Neural progenitor cell (in vitro differentiated cells): ENCODE measurements at regions not wholly inside any gene's neighbourhood (a gene's known extent, or its start where the extent isn't known, plus 50 kb on each side); places are given as distances from the start of the nearest gene placed in this dataset.

Source experiments
- DNase-seq: peaks from one replicate; pipeline ENCODE4 v3.0.0-alpha.2; 2016; ENCODE audit warnings: low spot score
- H2AFZ ChIP-seq: fragments of 200-600 bp; sonication (generic); replicated peaks from 2 replicates; pipeline ENCODE4 v1.6.1; 2016; ENCODE audit warnings: antibody characterized with exemption
- H3F3A ChIP-seq: fragments of 200-600 bp; sonication (generic); 2 replicates; pipeline ENCODE4 v1.6.1; 2016; ENCODE audit warnings: antibody characterized with exemption, low read depth
- H3K27ac ChIP-seq: fragments of 200-600 bp; sonication (generic); 2 replicates; pipeline ENCODE4 v1.5.1; 2016; ENCODE audit warnings: mild to moderate bottlenecking
- H3K27me3 ChIP-seq: fragments of 200-600 bp; sonication (generic); 2 replicates; pipeline ENCODE4 v1.6.1; 2016; ENCODE audit warnings: mild to moderate bottlenecking, moderate library complexity
- H3K36me3 ChIP-seq: fragments of 200-600 bp; sonication (generic); 2 replicates; pipeline ENCODE4 v1.5.1; 2016
- H3K4me1 ChIP-seq: fragments of 200-600 bp; sonication (generic); 2 replicates; pipeline ENCODE4 v1.6.1; 2016; ENCODE audit warnings: mixed run types
- H3K4me2 ChIP-seq: fragments of 200-600 bp; sonication (generic); 2 replicates; pipeline ENCODE4 v1.6.1; 2016
- H3K4me3 ChIP-seq: fragments of 200-600 bp; sonication (generic); 2 replicates; pipeline ENCODE4 v1.5.1; 2016
- H3K79me2 ChIP-seq: fragments of 200-600 bp; sonication (generic); 2 replicates; pipeline ENCODE4 v1.6.1; 2016; ENCODE audit warnings: low read depth
- H3K9ac ChIP-seq: fragments of 200-600 bp; sonication (generic); 2 replicates; pipeline ENCODE4 v1.6.1; 2016
- H3K9me3 ChIP-seq: fragments of 200-600 bp; sonication (generic); 2 replicates; pipeline ENCODE4 v1.5.1; 2016; ENCODE audit warnings: low read depth
- H4K20me1 ChIP-seq: fragments of 200-600 bp; sonication (generic); 2 replicates; pipeline ENCODE4 v1.6.1; 2016; ENCODE audit warnings: low read depth
- H3K27ac Mint-ChIP-seq: 3 replicates; pipeline ENCODE4 v1.8.0; 2021; ENCODE audit warnings: mixed read lengths
- H3K27me3 Mint-ChIP-seq: 2 replicates; pipeline ENCODE4 v1.8.0; 2022; ENCODE audit warnings: low read depth, mild to moderate bottlenecking, inconsistent platforms, moderate library complexity, mixed read lengths; ENCODE audit not compliant: insufficient read depth
- H3K36me3 Mint-ChIP-seq: 3 replicates; pipeline ENCODE4 v1.8.0; 2021; ENCODE audit warnings: mixed read lengths
- H3K4me1 Mint-ChIP-seq: 3 replicates; pipeline ENCODE4 v1.8.0; 2021; ENCODE audit warnings: mixed read lengths
- H3K4me3 Mint-ChIP-seq: 3 replicates; pipeline ENCODE4 v1.8.0; 2021; ENCODE audit warnings: mild to moderate bottlenecking, moderate library complexity, mixed read lengths
- H3K9me3 Mint-ChIP-seq: 3 replicates; pipeline ENCODE4 v1.8.0; 2020; ENCODE audit warnings: mixed read lengths
- EZH2 ChIP-seq: fragments of 200-600 bp; sonication (generic); IDR thresholded peaks from 2 replicates; pipeline ENCODE4 v1.6.1; 2017; ENCODE audit warnings: antibody characterized with exemption, mild to moderate bottlenecking, moderate library complexity
- EZH2phosphoT487 ChIP-seq: fragments of 200-600 bp; sonication (generic); IDR thresholded peaks from 2 replicates; pipeline ENCODE4 v1.6.1; 2017; ENCODE audit warnings: antibody characterized with exemption
- TF ChIP-seq, protein P1 (sequence below): fragments of 200-600 bp; sonication (generic); IDR thresholded peaks from 2 replicates; pipeline ENCODE4 v1.5.1; 2017; ENCODE audit warnings: antibody characterized with exemption, mild to moderate bottlenecking

DNA sequence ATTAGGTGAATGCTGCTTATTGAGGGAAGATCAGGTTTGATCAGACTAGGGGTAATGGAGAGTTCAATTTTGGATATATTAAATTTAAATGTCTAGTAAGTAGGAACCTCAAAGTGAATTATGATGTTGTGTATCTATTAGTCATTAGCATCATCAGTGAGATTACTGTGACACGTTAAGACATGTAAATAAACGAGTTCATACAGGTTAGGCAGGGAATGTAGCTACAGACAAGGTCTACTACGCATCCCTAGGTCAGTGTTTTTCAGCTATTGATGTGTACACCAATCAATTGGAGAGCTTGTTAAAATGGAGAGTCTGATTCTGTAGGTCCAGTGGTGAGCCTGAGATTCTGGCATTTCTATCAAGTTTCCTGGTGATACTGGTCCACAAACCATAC, 120.1 kb upstream of the LRRC4C start:
- Mint-ChIP-seq H3K27me3 (no peaks in the 10 kb centered on the region), H3K27ac (no peak overlapping the region), H3K9me3 (no peaks in the 10 kb centered on the region), H3K4me1 (peaks cover 9% of the 10 kb centered on the region), H3K4me3 (no peak overlapping the region), H3K36me3 (no peaks in the 10 kb centered on the region)
- Histone ChIP-seq H2AFZ (no peak overlapping the region), H3K27ac (no peak overlapping the region), H3K9me3 (no peaks in the 10 kb centered on the region), H3K4me2 (no peak overlapping the region), H3K79me2 (no peaks in the 10 kb centered on the region), H3K36me3 (no peaks in the 10 kb centered on the region), H3K4me1 (no peaks in the 10 kb centered on the region), H4K20me1 (no peaks in the 10 kb centered on the region), H3K27me3 (no peaks in the 10 kb centered on the region), H3K4me3 (no peak overlapping the region), H3F3A (no peaks in the 10 kb centered on the region), H3K9ac (no peak overlapping the region)
- TF ChIP-seq, protein P1, sequence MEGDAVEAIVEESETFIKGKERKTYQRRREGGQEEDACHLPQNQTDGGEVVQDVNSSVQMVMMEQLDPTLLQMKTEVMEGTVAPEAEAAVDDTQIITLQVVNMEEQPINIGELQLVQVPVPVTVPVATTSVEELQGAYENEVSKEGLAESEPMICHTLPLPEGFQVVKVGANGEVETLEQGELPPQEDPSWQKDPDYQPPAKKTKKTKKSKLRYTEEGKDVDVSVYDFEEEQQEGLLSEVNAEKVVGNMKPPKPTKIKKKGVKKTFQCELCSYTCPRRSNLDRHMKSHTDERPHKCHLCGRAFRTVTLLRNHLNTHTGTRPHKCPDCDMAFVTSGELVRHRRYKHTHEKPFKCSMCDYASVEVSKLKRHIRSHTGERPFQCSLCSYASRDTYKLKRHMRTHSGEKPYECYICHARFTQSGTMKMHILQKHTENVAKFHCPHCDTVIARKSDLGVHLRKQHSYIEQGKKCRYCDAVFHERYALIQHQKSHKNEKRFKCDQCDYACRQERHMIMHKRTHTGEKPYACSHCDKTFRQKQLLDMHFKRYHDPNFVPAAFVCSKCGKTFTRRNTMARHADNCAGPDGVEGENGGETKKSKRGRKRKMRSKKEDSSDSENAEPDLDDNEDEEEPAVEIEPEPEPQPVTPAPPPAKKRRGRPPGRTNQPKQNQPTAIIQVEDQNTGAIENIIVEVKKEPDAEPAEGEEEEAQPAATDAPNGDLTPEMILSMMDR, result no peak
- TF ChIP-seq EZH2phosphoT487 (no peak), EZH2 (no peak)
- no peak for DNase-seq

DNA sequence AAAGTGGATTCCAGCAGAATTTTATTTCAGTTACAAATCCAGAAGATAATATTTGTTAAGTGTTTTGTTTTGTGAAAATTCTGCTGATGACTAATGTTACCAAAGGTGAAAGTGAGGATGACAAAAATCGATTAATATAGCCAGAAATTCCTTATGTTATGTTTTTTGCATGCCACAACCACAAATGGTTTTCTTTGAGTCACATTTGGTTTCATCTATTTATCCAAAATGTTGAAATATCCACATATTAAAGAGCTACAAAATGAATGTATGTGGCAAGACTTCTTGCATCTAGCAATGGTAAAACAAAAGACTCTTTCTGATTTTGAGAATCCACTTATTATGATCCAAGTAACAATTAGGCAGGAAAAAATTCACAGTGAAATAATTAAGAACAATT, 150.1 kb upstream of the LRRC4C start:
- Histone ChIP-seq H3F3A (no peaks in the 10 kb centered on the region), H3K4me1 (no peaks in the 10 kb centered on the region), H3K4me2 (no peak overlapping the region), H3K36me3 (no peaks in the 10 kb centered on the region), H3K27ac (no peak overlapping the region), H2AFZ (no peak overlapping the region), H4K20me1 (no peaks in the 10 kb centered on the region), H3K4me3 (no peak overlapping the region), H3K27me3 (no peaks in the 10 kb centered on the region), H3K9me3 (no peaks in the 10 kb centered on the region), H3K79me2 (no peaks in the 10 kb centered on the region), H3K9ac (no peak overlapping the region)
- Mint-ChIP-seq H3K27me3 (no peaks in the 10 kb centered on the region), H3K36me3 (no peaks in the 10 kb centered on the region), H3K4me1 (no peaks in the 10 kb centered on the region), H3K4me3 (no peak overlapping the region), H3K9me3 (peaks cover 9% of the 10 kb centered on the region), H3K27ac (no peak overlapping the region)
- TF ChIP-seq, protein P1, result no peak
- TF ChIP-seq EZH2, result no peak
- no peak for TF ChIP-seq EZH2phosphoT487
- DNase-seq, result no peak

DNA sequence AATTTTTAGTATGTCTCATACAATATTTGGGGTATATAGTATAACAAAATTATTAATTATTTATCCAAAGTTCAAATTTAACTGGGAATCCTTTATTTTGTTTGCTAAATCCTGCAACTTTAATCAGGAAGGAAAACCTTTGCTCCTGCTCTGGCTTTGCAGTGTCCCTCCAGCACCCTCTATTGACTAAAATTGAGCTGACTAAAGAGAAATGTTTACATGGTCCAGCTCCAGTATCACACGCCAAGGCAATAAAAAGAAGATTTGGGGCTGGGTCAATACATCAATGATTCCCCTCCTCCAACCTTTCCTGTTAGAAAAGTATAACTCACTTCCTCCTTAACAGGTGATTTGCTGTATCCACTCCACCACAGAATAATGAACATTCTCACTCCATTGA, 153.0 kb upstream of the LRRC4C start:
- no peaks in the 10 kb centered on the region for H3K9me3 ChIP-seq
- no peaks in the 10 kb centered on the region for H4K20me1 ChIP-seq
- H3F3A ChIP-seq, result no peaks in the 10 kb centered on the region
- no peak overlapping the region for H3K9ac ChIP-seq
- no peaks in the 10 kb centered on the region for H3K79me2 ChIP-seq
- H3K4me1 ChIP-seq, result no peaks in the 10 kb centered on the region
- Mint-ChIP-seq H3K36me3 (no peaks in the 10 kb centered on the region), H3K9me3 (peaks cover 16% of the 10 kb centered on the region), H3K27ac (no peak overlapping the region), H3K4me3 (no peak overlapping the region), H3K4me1 (no peaks in the 10 kb centered on the region), H3K27me3 (no peaks in the 10 kb centered on the region)
- peak; percentile 3 for DNase-seq
- H3K27me3 ChIP-seq, result no peaks in the 10 kb centered on the region
- H3K4me3 ChIP-seq, result no peak overlapping the region
- TF ChIP-seq EZH2, result no peak
- TF ChIP-seq, protein P1, result peak; percentile 44
- H2AFZ ChIP-seq, result no peak overlapping the region
- no peak overlapping the region for H3K4me2 ChIP-seq
- no peaks in the 10 kb centered on the region for H3K36me3 ChIP-seq
- no peak overlapping the region for H3K27ac ChIP-seq

DNA sequence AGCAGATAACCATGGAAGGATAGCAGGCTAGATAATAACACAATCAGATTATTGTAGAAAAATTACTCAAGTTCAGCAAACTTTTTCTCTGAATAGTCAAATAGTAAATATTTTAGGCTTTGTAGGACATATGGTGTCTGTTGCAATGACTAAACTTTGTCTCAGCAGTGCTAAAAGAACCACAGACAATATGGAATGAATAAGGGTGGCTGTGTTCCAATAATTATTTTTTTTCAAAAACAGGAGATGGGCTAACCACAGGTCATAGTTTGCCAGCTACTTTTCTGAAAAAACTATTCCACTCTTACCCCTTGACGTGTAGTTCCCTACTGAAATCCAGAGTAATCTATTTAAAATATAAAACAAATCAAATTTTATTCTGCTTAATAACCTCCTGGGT, 153.9 kb upstream of the LRRC4C start:
- no peaks in the 10 kb centered on the region for H3K4me1 Mint-ChIP-seq
- no peak overlapping the region for H3K4me3 Mint-ChIP-seq
- Histone ChIP-seq H3F3A (no peaks in the 10 kb centered on the region), H4K20me1 (no peaks in the 10 kb centered on the region), H3K36me3 (no peaks in the 10 kb centered on the region), H3K9ac (no peak overlapping the region), H3K27ac (no peak overlapping the region), H3K4me1 (no peaks in the 10 kb centered on the region), H2AFZ (no peak overlapping the region), H3K4me3 (no peak overlapping the region), H3K79me2 (no peaks in the 10 kb centered on the region), H3K4me2 (no peak overlapping the region), H3K9me3 (no peaks in the 10 kb centered on the region), H3K27me3 (no peaks in the 10 kb centered on the region)
- H3K27me3 Mint-ChIP-seq, result no peaks in the 10 kb centered on the region
- H3K27ac Mint-ChIP-seq, result no peak overlapping the region
- H3K36me3 Mint-ChIP-seq, result no peaks in the 10 kb centered on the region
- H3K9me3 Mint-ChIP-seq, result peaks cover 16% of the 10 kb centered on the region
- no peak for DNase-seq
- TF ChIP-seq, protein P1, result no peak
- TF ChIP-seq EZH2phosphoT487 (no peak), EZH2 (no peak)
